GM12878 (cell line): ENCODE measurements at regions not wholly inside any gene's neighbourhood (a gene's known extent, or its start where the extent isn't known, plus 50 kb on each side); places are given as distances from the start of the nearest gene placed in this dataset.

ENCODE experiments used
- BCLAF1 ChIP-seq: fragments of 450-650 bp; IDR thresholded peaks from 2 replicates; pipeline ENCODE4 v1.6.1; 2017; ENCODE audit warnings: antibody characterized with exemption, mild to moderate bottlenecking, moderate library complexity
- BRCA1 ChIP-seq: IDR thresholded peaks from 2 replicates; pipeline ENCODE4 v1.6.1; 2011; ENCODE audit warnings: low read depth, low read length, improper control_type of control experiment
- CBX3 ChIP-seq: fragments of 200-600 bp; sonication (generic); IDR thresholded peaks from 2 replicates; pipeline ENCODE4 v1.6.1; 2016; ENCODE audit warnings: low read depth, borderline replicate concordance
- CHD2 ChIP-seq: IDR thresholded peaks from 2 replicates; pipeline ENCODE4 v1.6.1; 2011; ENCODE audit warnings: low read depth, low read length, improper control_type of control experiment, borderline replicate concordance
- CREM ChIP-seq: IDR thresholded peaks from 2 replicates; pipeline ENCODE4 v1.6.1; 2014; ENCODE audit warnings: antibody characterized with exemption, low read depth
- PAX5 ChIP-seq: IDR thresholded peaks from 2 replicates; pipeline ENCODE4 v1.6.1; 2011; ENCODE audit warnings: low read depth, low read length, borderline replicate concordance
- SREBF1 ChIP-seq: IDR thresholded peaks from 2 replicates; pipeline ENCODE4 v1.6.1; 2012; ENCODE audit warnings: mild to moderate bottlenecking, low read length
- TBL1XR1 ChIP-seq: IDR thresholded peaks from 2 replicates; pipeline ENCODE4 v1.6.1; 2012; ENCODE audit warnings: low read depth, low read length, improper control_type of control experiment
- TF ChIP-seq, protein P1 (sequence below): fragments of 450-650 bp; formaldehyde crosslinking; IDR thresholded peaks from 2 replicates; pipeline ENCODE4 v1.5.0; 2022; ENCODE audit warnings: mild to moderate bottlenecking, missing genetic modification characterization

- TF ChIP-seq, protein P1, sequence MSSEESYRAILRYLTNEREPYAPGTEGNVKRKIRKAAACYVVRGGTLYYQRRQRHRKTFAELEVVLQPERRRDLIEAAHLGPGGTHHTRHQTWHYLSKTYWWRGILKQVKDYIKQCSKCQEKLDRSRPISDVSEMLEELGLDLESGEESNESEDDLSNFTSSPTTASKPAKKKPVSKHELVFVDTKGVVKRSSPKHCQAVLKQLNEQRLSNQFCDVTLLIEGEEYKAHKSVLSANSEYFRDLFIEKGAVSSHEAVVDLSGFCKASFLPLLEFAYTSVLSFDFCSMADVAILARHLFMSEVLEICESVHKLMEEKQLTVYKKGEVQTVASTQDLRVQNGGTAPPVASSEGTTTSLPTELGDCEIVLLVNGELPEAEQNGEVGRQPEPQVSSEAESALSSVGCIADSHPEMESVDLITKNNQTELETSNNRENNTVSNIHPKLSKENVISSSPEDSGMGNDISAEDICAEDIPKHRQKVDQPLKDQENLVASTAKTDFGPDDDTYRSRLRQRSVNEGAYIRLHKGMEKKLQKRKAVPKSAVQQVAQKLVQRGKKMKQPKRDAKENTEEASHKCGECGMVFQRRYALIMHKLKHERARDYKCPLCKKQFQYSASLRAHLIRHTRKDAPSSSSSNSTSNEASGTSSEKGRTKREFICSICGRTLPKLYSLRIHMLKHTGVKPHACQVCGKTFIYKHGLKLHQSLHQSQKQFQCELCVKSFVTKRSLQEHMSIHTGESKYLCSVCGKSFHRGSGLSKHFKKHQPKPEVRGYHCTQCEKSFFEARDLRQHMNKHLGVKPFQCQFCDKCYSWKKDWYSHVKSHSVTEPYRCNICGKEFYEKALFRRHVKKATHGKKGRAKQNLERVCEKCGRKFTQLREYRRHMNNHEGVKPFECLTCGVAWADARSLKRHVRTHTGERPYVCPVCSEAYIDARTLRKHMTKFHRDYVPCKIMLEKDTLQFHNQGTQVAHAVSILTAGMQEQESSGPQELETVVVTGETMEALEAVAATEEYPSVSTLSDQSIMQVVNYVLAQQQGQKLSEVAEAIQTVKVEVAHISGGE (CRISPR knock-in tag), result no peak
- TF ChIP-seq BCLAF1 (no peak), PAX5 (no peak), BRCA1 (no peak), TBL1XR1 (no peak), CBX3 (no peak), CREM (no peak), CHD2 (no peak), SREBF1 (no peak)
Measured at GRCh38 chr3:177770383-177771230, 573.3 kb upstream of the TBL1XR1 start (continued).
